GM19455 (cell line): ENCODE measurements at regions not wholly inside any gene's neighbourhood (a gene's known extent, or its start where the extent isn't known, plus 50 kb on each side); places are given as distances from the start of the nearest gene placed in this dataset.

Experiments
- ATAC-seq: cut with Tn5 transposase; IDR thresholded peaks from one replicate; pipeline ENCODE4 v1.9.1; 2021; ENCODE audit not compliant: unreplicated experiment

GRCh38 chr3:39744746-39745145 lies 64.7 kb upstream of the MYRIP start:
- no peak for ATAC-seq

GRCh38 chr3:39748002-39748401 lies 61.4 kb upstream of the MYRIP start:
- ATAC-seq = no peak

- ATAC-seq = no peak
Measured at GRCh38 chr3:39748763-39749162, 60.6 kb upstream of the MYRIP start.

GRCh38 chr3:39750712-39751111 lies 58.7 kb upstream of the MYRIP start:
- ATAC-seq = no peak

- ATAC-seq = no peak
Measured at GRCh38 chr3:39751286-39751685, 58.1 kb upstream of the MYRIP start.

- ATAC-seq = no peak
Measured at GRCh38 chr3:39752019-39752637, 57.3 kb upstream of the MYRIP start.

- no peak for ATAC-seq
Measured at GRCh38 chr3:39752751-39753150, 56.7 kb upstream of the MYRIP start.

GRCh38 chr3:39753391-39753790 lies 56.0 kb upstream of the MYRIP start:
- no peak for ATAC-seq

- ATAC-seq = no peak
Measured at GRCh38 chr3:39754549-39754948, 54.9 kb upstream of the MYRIP start.

GRCh38 chr3:39755100-39755499 lies 54.3 kb upstream of the MYRIP start:
- no peak for ATAC-seq

GRCh38 chr3:39757307-39757706 lies 52.1 kb upstream of the MYRIP start:
- ATAC-seq = no peak
